ENCODE measurements at regions not wholly inside any gene's neighbourhood (a gene's known extent, or its start where the extent isn't known, plus 50 kb on each side); places are given as distances from the start of the nearest gene placed in this dataset.

- TF ChIP-seq EZH2 (IDR thresholded peaks at IDR 0.05; ENCODE audit: insufficient read depth, poor library complexity, severe bottlenecking) (no peak), EZH2phosphoT487 (IDR thresholded peaks at IDR 0.05; ENCODE audit: insufficient read depth, low read depth) (no peak)
Observed at GRCh38 chr5:9716838-9717281, 86.7 kb upstream of the TAS2R1 start.

Measured in GM23248 (cell line).